Neuronal stem cell (in vitro differentiated cells): ENCODE measurements at regions not wholly inside any gene's neighbourhood (a gene's known extent, or its start where the extent isn't known, plus 50 kb on each side); places are given as distances from the start of the nearest gene placed in this dataset.
A peak's percentile ranks its signal among the peaks of the same experiment; 100 is the strongest.
"Not testable (repeated sequence)": the region's sequence is repeated elsewhere in the genome, so short reads cannot be mapped to it uniquely, and the experiment has no call there.

ENCODE experiments used
- DNase-seq: peaks from one replicate; pipeline ENCODE4 v3.0.0-alpha.2; 2013; ENCODE audit warnings: low spot score
- H2AFZ ChIP-seq: one replicate; pipeline ENCODE4 v1.6.1; 2013; ENCODE audit warnings: mild to moderate bottlenecking, low read length, inconsistent platforms
- H2AK5ac ChIP-seq: 2 replicates; pipeline ENCODE4 v1.6.1; 2013; ENCODE audit warnings: low read depth, mild to moderate bottlenecking, inconsistent platforms, low read length, moderate library complexity, mixed read lengths
- H2BK120ac ChIP-seq: 2 replicates; pipeline ENCODE4 v1.6.1; 2013; ENCODE audit warnings: low read depth, mild to moderate bottlenecking, inconsistent platforms, low read length, moderate library complexity, mixed read lengths
- H2BK12ac ChIP-seq: one replicate; pipeline ENCODE4 v1.6.1; 2013; ENCODE audit warnings: low read length, inconsistent platforms
- H2BK15ac ChIP-seq: 2 replicates; pipeline ENCODE4 v1.6.1; 2013; ENCODE audit warnings: mild to moderate bottlenecking, low read length, inconsistent platforms, mixed read lengths
- H2BK5ac ChIP-seq: one replicate; pipeline ENCODE4 v1.6.1; 2013; ENCODE audit warnings: inconsistent platforms, mild to moderate bottlenecking, low read length, moderate library complexity
- H3K14ac ChIP-seq: one replicate; pipeline ENCODE4 v1.6.1; 2013; ENCODE audit warnings: low read length, inconsistent platforms
- H3K18ac ChIP-seq: 2 replicates; pipeline ENCODE4 v1.6.1; 2013; ENCODE audit warnings: low read length, inconsistent platforms
- H3K23ac ChIP-seq: 2 replicates; pipeline ENCODE4 v1.6.1; 2013; ENCODE audit warnings: low read depth, mild to moderate bottlenecking, mixed read lengths, low read length, inconsistent platforms; ENCODE audit not compliant: poor library complexity
- H3K27ac ChIP-seq: replicated peaks from 3 replicates; pipeline ENCODE4 v1.5.1; 2013; ENCODE audit warnings: low read length, inconsistent platforms
- H3K27me3 ChIP-seq, 3 experiments: 2 replicates each; pipeline ENCODE4 v1.6.1; 2013; ENCODE audit warnings: low read length in 3 of 3, mild to moderate bottlenecking in 2 of 3, inconsistent platforms in 1 of 3, low read depth in 1 of 3, mixed read lengths in 1 of 3, moderate library complexity in 1 of 3; ENCODE audit not compliant: control insufficient read depth in 3 of 3, insufficient read depth in 3 of 3
- H3K36me3 ChIP-seq, 2 donors: replicated peaks in 1 of 2; 2 replicates each; pipeline ENCODE4 v1.6.1; 2013; ENCODE audit warnings: low read length in 2 of 2; ENCODE audit not compliant: control insufficient read depth in 2 of 2, insufficient read depth in 2 of 2
- H3K4ac ChIP-seq: 2 replicates; pipeline ENCODE4 v1.6.1; 2013; ENCODE audit warnings: inconsistent platforms, mild to moderate bottlenecking, low read length, moderate library complexity
- H3K4me1 ChIP-seq, 2 donors: 1 replicate in 1 of 2; 2 replicates in 1 of 2; pipeline ENCODE4 v1.6.1; 2013; ENCODE audit warnings: low read length in 2 of 2, low read depth in 1 of 2; ENCODE audit not compliant: control insufficient read depth in 2 of 2, insufficient read depth in 1 of 2
- H3K4me2 ChIP-seq: one replicate; pipeline ENCODE4 v1.6.1; 2013; ENCODE audit warnings: mild to moderate bottlenecking, low read length, inconsistent platforms; ENCODE audit not compliant: insufficient read depth, poor library complexity, severe bottlenecking
- H3K4me3 ChIP-seq, 2 donors: 2 replicates each; pipeline ENCODE4 v1.5.1; 2013; ENCODE audit warnings: low read length in 2 of 2, mild to moderate bottlenecking in 2 of 2, inconsistent platforms in 1 of 2, moderate library complexity in 1 of 2
- H3K79me1 ChIP-seq: one replicate; pipeline ENCODE4 v1.6.1; 2013; ENCODE audit warnings: low read depth, mild to moderate bottlenecking, inconsistent platforms, low read length, moderate library complexity
- H3K9ac ChIP-seq: one replicate; pipeline ENCODE4 v1.6.1; 2013; ENCODE audit warnings: mild to moderate bottlenecking, low read depth, low read length, inconsistent platforms; ENCODE audit not compliant: poor library complexity
- H3K9me3 ChIP-seq, 2 donors: replicated peaks in 1 of 2; 2 replicates each; pipeline versions ENCODE3 to v1.6.1; 2013; ENCODE audit warnings: low read length in 2 of 2, mild to moderate bottlenecking in 2 of 2, inconsistent platforms in 1 of 2, low read depth in 1 of 2, mixed read lengths in 1 of 2, moderate library complexity in 1 of 2; ENCODE audit not compliant: control insufficient read depth in 2 of 2, insufficient read depth in 1 of 2
- H4K8ac ChIP-seq: one replicate; pipeline ENCODE4 v1.6.1; 2013; ENCODE audit warnings: low read depth, mild to moderate bottlenecking, inconsistent platforms, low read length, moderate library complexity
- H4K91ac ChIP-seq: one replicate; pipeline ENCODE4 v1.6.1; 2013; ENCODE audit warnings: low read length, low read depth, mild to moderate bottlenecking, inconsistent platforms; ENCODE audit not compliant: poor library complexity
- WGBS, 2 donors: extraction: QIAGEN DNeasy Blood & Tissue Kit; methylation state at CpG; one replicate each; pipeline ENCODE4 v1.1.7; 2013; ENCODE audit warnings: missing lambda C conversion rate in 2 of 2, mixed read lengths in 1 of 2; ENCODE audit not compliant: insufficient read length in 2 of 2, insufficient replicate concordance in 1 of 2; ENCODE audit errors: extremely low coverage in 2 of 2; 5-methylcytosine and 5-hydroxymethylcytosine counted together

GRCh38 chr5:2087980-2088379 is 205.3 kb upstream of the IRX4 start:
- H3K27ac ChIP-seq: no peak overlapping the region
- H3K27me3 ChIP-seq: no peaks in the 10 kb centered on the region
- H2BK5ac ChIP-seq: no peak overlapping the region
- H2AFZ ChIP-seq: no peak overlapping the region
- H3K4me3 ChIP-seq: no peak overlapping the region
- no peak overlapping the region for H4K8ac ChIP-seq
- no peak overlapping the region for H3K4me2 ChIP-seq
- no peak overlapping the region for H2BK120ac ChIP-seq
- no peak for DNase-seq
- no peak overlapping the region for H2BK15ac ChIP-seq
- H3K36me3 ChIP-seq: no peaks in the 10 kb centered on the region
- no peaks in the 10 kb centered on the region for H3K79me1 ChIP-seq
- no peak overlapping the region for H3K9ac ChIP-seq
- H3K23ac ChIP-seq: no peak overlapping the region
- H2BK12ac ChIP-seq: no peak overlapping the region
- peaks cover 0 to 3% of the 10 kb centered on the region in 2 donors for H3K4me1 ChIP-seq
- no peak overlapping the region for H2AK5ac ChIP-seq
- H4K91ac ChIP-seq: no peak overlapping the region
- no peak overlapping the region for H3K18ac ChIP-seq
- peaks cover 0 to 16% of the 10 kb centered on the region in 2 donors for H3K9me3 ChIP-seq
- WGBS, 2 donors: no CpG with 5 or more reads among the region's 2 CpGs
- no peak overlapping the region for H3K14ac ChIP-seq
- H3K4ac ChIP-seq: no peak overlapping the region

- no peaks in the 10 kb centered on the region for H3K36me3 ChIP-seq
- no peak overlapping the region for H2BK120ac ChIP-seq
- peak overlapping the region; percentile 47 for H2AK5ac ChIP-seq
- peak overlapping the region; percentile 83 for H3K18ac ChIP-seq
- DNase-seq: no peak
- H3K9ac ChIP-seq: no peak overlapping the region
- WGBS, 2 donors: no CpG with 5 or more reads among the region's 7 CpGs
- peak overlapping the region; percentile 71 for H3K14ac ChIP-seq
- H3K27me3 ChIP-seq: peaks cover 0 to 2% (median 0%) of the 10 kb centered on the region in 3 experiments
- H2AFZ ChIP-seq: no peak overlapping the region
- H3K4ac ChIP-seq: no peak overlapping the region
- H2BK5ac ChIP-seq: no peak overlapping the region
- H3K4me2 ChIP-seq: no peak overlapping the region
- no peak overlapping the region for H3K23ac ChIP-seq
- no peaks in the 10 kb centered on the region for H3K79me1 ChIP-seq
- no peak overlapping the region for H3K27ac ChIP-seq
- H3K4me3 ChIP-seq: no peak overlapping the region
- peaks cover 0 to 3% of the 10 kb centered on the region in 2 donors for H3K4me1 ChIP-seq
- peak overlapping the region; percentile 82 for H4K8ac ChIP-seq
- H3K9me3 ChIP-seq: peaks cover 0 to 16% of the 10 kb centered on the region in 2 donors
- H2BK12ac ChIP-seq: peak overlapping the region; percentile 73
- H4K91ac ChIP-seq: no peak overlapping the region
- peak overlapping the region; percentile 67 for H2BK15ac ChIP-seq
Observed at GRCh38 chr5:2075365-2075764, 192.6 kb upstream of the IRX4 start.

GRCh38 chr5:2071562-2071961 is 188.8 kb upstream of the IRX4 start:
- Histone ChIP-seq H3K27ac (no peak overlapping the region), H3K79me1 (no peaks in the 10 kb centered on the region), H3K18ac (no peak overlapping the region), H4K91ac (no peak overlapping the region), H3K9me3 (peaks cover 0 to 13% of the 10 kb centered on the region in 2 donors), H2AFZ (no peak overlapping the region), H2BK120ac (no peak overlapping the region), H3K23ac (no peak overlapping the region), H3K9ac (no peak overlapping the region), H3K14ac (no peak overlapping the region), H3K36me3 (no peaks in the 10 kb centered on the region), H2AK5ac (no peak overlapping the region), H3K4ac (no peak overlapping the region), H4K8ac (no peak overlapping the region), H3K4me2 (no peak overlapping the region), H3K4me1 (peaks cover 5 to 9% of the 10 kb centered on the region in 2 donors), H3K4me3 (no peak overlapping the region), H2BK15ac (no peak overlapping the region), H2BK5ac (no peak overlapping the region), H2BK12ac (no peak overlapping the region), H3K27me3 (peaks cover 0 to 2% (median 0%) of the 10 kb centered on the region in 3 experiments)
- no peak for DNase-seq
- WGBS, 2 donors: no CpG with 5 or more reads among the region's 5 CpGs

GRCh38 chr5:2070787-2071186 is 188.1 kb upstream of the IRX4 start:
- not testable (repeated sequence) for H3K9ac ChIP-seq, H2BK5ac ChIP-seq, H3K36me3 ChIP-seq, H3K23ac ChIP-seq, H3K4me1 ChIP-seq, H3K79me1 ChIP-seq, H2BK120ac ChIP-seq, H2BK12ac ChIP-seq, H3K27ac ChIP-seq, H4K91ac ChIP-seq, DNase-seq, H3K14ac ChIP-seq, H4K8ac ChIP-seq, H3K27me3 ChIP-seq, H3K18ac ChIP-seq, H2AFZ ChIP-seq, H3K4me2 ChIP-seq, H3K4ac ChIP-seq, H3K4me3 ChIP-seq, H2AK5ac ChIP-seq, H2BK15ac ChIP-seq
- H3K9me3 ChIP-seq: peaks cover 0 to 13% of the 10 kb centered on the region in 2 donors
- whole genome bisulfite sequencing, 2 donors: no CpG with 5 or more reads among the region's 4 CpGs
